Caco-2 (cell line): ENCODE measurements at regions not wholly inside any gene's neighbourhood (a gene's known extent, or its start where the extent isn't known, plus 50 kb on each side); places are given as distances from the start of the nearest gene placed in this dataset.

Source experiments
- BruUV-seq: library from RNA; stranded (reverse); fragments of 400-500 nt; replicated peaks from 2 replicates; lab custom pipeline; 2021; lab: Mats Ljungman, UMichigan
- CTCF ChIA-PET: fragments of 300-600 bp; sonication (Branson Sonifier 250); formaldehyde crosslinking; loops from one replicate; lab custom pipeline; 2022; ENCODE audit warnings: antibody characterized with exemption; lab: Charles Lee
- POLR2A ChIA-PET: fragments of 300-600 bp; sonication (Branson Sonifier 250); formaldehyde crosslinking; loops from one replicate; lab custom pipeline; 2022; ENCODE audit warnings: antibody characterized with exemption; lab: Charles Lee
- DNase-seq, 2 experiments: peaks; one replicate each; pipeline versions ENCODE4 v3.0.0 to v3.0.0-alpha.2; 2020 to 2022
- H3K27me3 ChIP-seq: replicated peaks from 2 replicates; pipeline ENCODE4 v1.6.0; 2011; ENCODE audit warnings: low read length; ENCODE audit not compliant: control insufficient read depth, insufficient read depth
- H3K36me3 ChIP-seq: 2 replicates; pipeline ENCODE4 v1.5.1; 2011; ENCODE audit warnings: low read length; ENCODE audit not compliant: control insufficient read depth, insufficient read depth
- H3K4me1 ChIP-seq: fragments of 250-450 bp; sonication (Bioruptor Pico); 2 replicates; pipeline ENCODE4 v1.5.1; 2020; ENCODE audit warnings: mild to moderate bottlenecking
- H3K4me3 ChIP-seq: 2 replicates; pipeline ENCODE4 v1.5.1; 2011; ENCODE audit warnings: low read depth, mild to moderate bottlenecking, control low read depth, low read length
- H3K9me3 ChIP-seq: fragments of 250-450 bp; sonication (Bioruptor Pico); 2 replicates; pipeline ENCODE4 v1.5.1; 2020; ENCODE audit warnings: mild to moderate bottlenecking, moderate library complexity
- H3K27ac Mint-ChIP-seq: one replicate; pipeline ENCODE4 v1.8.0; 2022; ENCODE audit warnings: mixed read lengths; ENCODE audit not compliant: unreplicated experiment
- H3K27me3 Mint-ChIP-seq: one replicate; pipeline ENCODE4 v1.8.0; 2022; ENCODE audit warnings: mixed read lengths; ENCODE audit not compliant: insufficient read depth, unreplicated experiment
- H3K36me3 Mint-ChIP-seq: one replicate; pipeline ENCODE4 v1.8.0; 2022; ENCODE audit warnings: mild to moderate bottlenecking, mixed read lengths; ENCODE audit not compliant: insufficient read depth, unreplicated experiment
- H3K4me1 Mint-ChIP-seq: one replicate; pipeline ENCODE4 v1.8.0; 2022; ENCODE audit warnings: low read depth, mixed read lengths; ENCODE audit not compliant: unreplicated experiment
- H3K4me3 Mint-ChIP-seq: one replicate; pipeline ENCODE4 v1.8.0; 2022; ENCODE audit warnings: mild to moderate bottlenecking, moderate library complexity, mixed read lengths; ENCODE audit not compliant: unreplicated experiment
- H3K9me3 Mint-ChIP-seq: one replicate; pipeline ENCODE4 v1.8.0; 2022; ENCODE audit warnings: mixed read lengths; ENCODE audit not compliant: unreplicated experiment
- intact Hi-C: fragments of 100-400 bp; cut with micrococcal nuclease; formaldehyde crosslinking; loops from one replicate; pipeline ENCODE4 v1.10.0; 2022; ENCODE audit not compliant: unreplicated experiment
- TF ChIP-seq, protein P1 (sequence below), 2 experiments: fragments of 200-600 bp in 1 of 2; IDR thresholded peaks; 1 replicate in 1 of 2; 2 replicates in 1 of 2; pipeline versions ENCODE4 v1.5.1 to v1.8.0; 2011 to 2022; ENCODE audit warnings: antibody characterized with exemption in 1 of 2, control low read depth in 1 of 2, inconsistent platforms in 1 of 2, low read depth in 1 of 2, low read length in 1 of 2, mild to moderate bottlenecking in 1 of 2, moderate library complexity in 1 of 2; ENCODE audit not compliant: insufficient read depth in 1 of 2, severe bottlenecking in 1 of 2, unreplicated experiment in 1 of 2

DNA sequence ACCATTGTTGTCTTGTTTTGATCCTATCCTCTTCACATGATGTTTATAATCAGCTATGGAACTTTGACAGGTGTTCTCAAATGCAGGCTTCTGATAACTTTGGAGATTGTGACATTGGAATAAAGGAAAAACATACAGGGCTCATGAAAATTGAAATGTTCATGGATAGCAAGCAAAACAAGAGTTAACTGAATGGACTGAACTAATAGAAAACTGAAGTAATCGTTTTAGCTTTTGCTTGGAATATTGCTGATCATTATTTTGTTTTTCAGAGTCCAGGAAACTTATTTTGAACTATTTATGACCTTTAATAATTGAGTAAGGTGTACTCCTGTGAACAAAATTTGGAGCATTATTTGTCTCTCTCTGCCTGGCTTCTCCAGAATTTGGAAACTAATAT, 436.7 kb upstream of the CDH9 start:
- H3K36me3 Mint-ChIP-seq = no peaks in the 10 kb centered on the region
- no peak overlapping the region for H3K27ac Mint-ChIP-seq
- no peaks in the 10 kb centered on the region for H3K4me1 Mint-ChIP-seq
- H3K4me3 Mint-ChIP-seq = no peak overlapping the region
- H3K9me3 Mint-ChIP-seq = peaks cover 21% of the 10 kb centered on the region
- intact Hi-C loops = no loop called here
- Histone ChIP-seq H3K4me1 (no peaks in the 10 kb centered on the region; the same call in 1 of the 2 replicates), H3K27me3 (no peaks in the 10 kb centered on the region), H3K4me3 (no peak overlapping the region), H3K36me3 (no peaks in the 10 kb centered on the region), H3K9me3 (0 out of 2 replicates have a peak, but pooled peaks cover 3% of the 10 kb centered on the region)
- ChIA-PET CTCF (no interaction called here), POLR2A (no interaction called here)
- BruUV-seq = no TSS peak
- TF ChIP-seq, protein P1, sequence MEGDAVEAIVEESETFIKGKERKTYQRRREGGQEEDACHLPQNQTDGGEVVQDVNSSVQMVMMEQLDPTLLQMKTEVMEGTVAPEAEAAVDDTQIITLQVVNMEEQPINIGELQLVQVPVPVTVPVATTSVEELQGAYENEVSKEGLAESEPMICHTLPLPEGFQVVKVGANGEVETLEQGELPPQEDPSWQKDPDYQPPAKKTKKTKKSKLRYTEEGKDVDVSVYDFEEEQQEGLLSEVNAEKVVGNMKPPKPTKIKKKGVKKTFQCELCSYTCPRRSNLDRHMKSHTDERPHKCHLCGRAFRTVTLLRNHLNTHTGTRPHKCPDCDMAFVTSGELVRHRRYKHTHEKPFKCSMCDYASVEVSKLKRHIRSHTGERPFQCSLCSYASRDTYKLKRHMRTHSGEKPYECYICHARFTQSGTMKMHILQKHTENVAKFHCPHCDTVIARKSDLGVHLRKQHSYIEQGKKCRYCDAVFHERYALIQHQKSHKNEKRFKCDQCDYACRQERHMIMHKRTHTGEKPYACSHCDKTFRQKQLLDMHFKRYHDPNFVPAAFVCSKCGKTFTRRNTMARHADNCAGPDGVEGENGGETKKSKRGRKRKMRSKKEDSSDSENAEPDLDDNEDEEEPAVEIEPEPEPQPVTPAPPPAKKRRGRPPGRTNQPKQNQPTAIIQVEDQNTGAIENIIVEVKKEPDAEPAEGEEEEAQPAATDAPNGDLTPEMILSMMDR (IDR thresholded peaks at IDR 0.05; ENCODE audit: insufficient read depth in 1 of 2, low read depth in 1 of 2, low read length in 1 of 2, severe bottlenecking in 1 of 2, unreplicated experiment in 1 of 2) = no peak
- no peak for DNase-seq
- H3K27me3 Mint-ChIP-seq = no peaks in the 10 kb centered on the region

DNA sequence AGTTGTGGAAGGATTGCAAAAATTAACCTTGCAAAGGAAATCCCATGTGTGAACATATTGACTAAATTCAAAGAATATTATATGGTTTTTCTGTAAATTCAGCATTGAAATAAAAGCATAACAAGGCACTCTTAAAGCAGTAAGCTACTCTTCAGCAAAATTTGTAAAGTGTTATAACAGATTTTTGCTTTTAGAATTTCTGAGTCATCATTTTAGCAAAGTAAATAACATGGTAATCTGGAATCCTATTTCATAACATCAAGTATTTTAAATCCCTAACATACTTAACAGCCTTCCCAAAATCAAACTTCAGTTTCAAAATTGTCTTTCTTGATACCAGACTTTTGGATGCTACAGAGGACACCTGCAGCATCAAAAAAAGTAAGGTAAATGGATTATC, 436.0 kb upstream of the CDH9 start:
- Histone ChIP-seq H3K4me1 (no peaks in the 10 kb centered on the region; the same call in 1 of the 2 replicates), H3K36me3 (no peaks in the 10 kb centered on the region), H3K4me3 (no peak overlapping the region), H3K9me3 (0 out of 2 replicates have a peak, but pooled peaks cover 3% of the 10 kb centered on the region), H3K27me3 (no peaks in the 10 kb centered on the region)
- CTCF ChIA-PET = no interaction called here
- Mint-ChIP-seq H3K4me3 (no peak overlapping the region), H3K4me1 (no peaks in the 10 kb centered on the region), H3K9me3 (peaks cover 21% of the 10 kb centered on the region), H3K27me3 (no peaks in the 10 kb centered on the region), H3K27ac (no peak overlapping the region), H3K36me3 (no peaks in the 10 kb centered on the region)
- DNase-seq = no peak
- TF ChIP-seq, protein P1 (IDR thresholded peaks at IDR 0.05; ENCODE audit: insufficient read depth in 1 of 2, low read depth in 1 of 2, low read length in 1 of 2, severe bottlenecking in 1 of 2, unreplicated experiment in 1 of 2) = no peak
- no TSS peak for BruUV-seq
- POLR2A ChIA-PET = no interaction called here
- intact Hi-C loops = no loop called here

DNA sequence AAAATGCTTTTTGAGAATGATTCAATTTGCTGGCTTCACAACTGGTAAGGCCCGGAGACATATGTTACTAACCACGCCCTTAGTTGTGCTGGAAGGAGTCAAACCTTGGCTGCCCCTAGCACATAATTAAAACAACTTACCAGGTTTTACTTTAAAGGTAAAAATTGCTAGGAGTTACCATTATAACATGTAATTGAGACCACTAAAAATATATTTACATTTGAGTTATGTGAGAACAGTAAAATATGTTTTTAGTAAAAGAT, 435.6 kb upstream of the CDH9 start:
- Mint-ChIP-seq H3K4me1 (no peaks in the 10 kb centered on the region), H3K4me3 (no peak overlapping the region), H3K9me3 (peaks cover 21% of the 10 kb centered on the region), H3K27ac (no peak overlapping the region), H3K36me3 (no peaks in the 10 kb centered on the region), H3K27me3 (no peaks in the 10 kb centered on the region)
- H3K4me1 ChIP-seq = no peaks in the 10 kb centered on the region; the same call in 1 of the 2 replicates
- ChIA-PET CTCF (no interaction called here), POLR2A (no interaction called here)
- 0 out of 2 replicates have a peak, but pooled peaks cover 3% of the 10 kb centered on the region for H3K9me3 ChIP-seq
- intact Hi-C loops = no loop called here
- no TSS peak for BruUV-seq
- H3K4me3 ChIP-seq = no peak overlapping the region
- no peaks in the 10 kb centered on the region for H3K27me3 ChIP-seq
- H3K36me3 ChIP-seq = no peaks in the 10 kb centered on the region
- TF ChIP-seq, protein P1 (IDR thresholded peaks at IDR 0.05; ENCODE audit: insufficient read depth in 1 of 2, low read depth in 1 of 2, low read length in 1 of 2, severe bottlenecking in 1 of 2, unreplicated experiment in 1 of 2) = no peak
- DNase-seq = no peak
